Neural progenitor cell (in vitro differentiated cells): ENCODE measurements at regions not wholly inside any gene's neighbourhood (a gene's known extent, or its start where the extent isn't known, plus 50 kb on each side); places are given as distances from the start of the nearest gene placed in this dataset.

Source experiments
- CTCF ChIP-seq: fragments of 200-600 bp; sonication (generic); IDR thresholded peaks from 2 replicates; pipeline ENCODE4 v1.5.1; 2017; ENCODE audit warnings: antibody characterized with exemption, mild to moderate bottlenecking
- EZH2 ChIP-seq: fragments of 200-600 bp; sonication (generic); IDR thresholded peaks from 2 replicates; pipeline ENCODE4 v1.6.1; 2017; ENCODE audit warnings: antibody characterized with exemption, mild to moderate bottlenecking, moderate library complexity

GRCh38 chr7:91515961-91516360 lies 251.7 kb downstream of the FZD1 start:
- TF ChIP-seq EZH2 (no peak), CTCF (no peak)
